GM23248 (cell line): ENCODE measurements at regions not wholly inside any gene's neighbourhood (a gene's known extent, or its start where the extent isn't known, plus 50 kb on each side); places are given as distances from the start of the nearest gene placed in this dataset.

ENCODE experiments used
- EZH2 ChIP-seq: fragments of 200-600 bp; sonication (generic); IDR thresholded peaks from 2 replicates; pipeline ENCODE4 v1.6.1; 2018; ENCODE audit warnings: antibody characterized with exemption, mild to moderate bottlenecking; ENCODE audit not compliant: insufficient read depth, poor library complexity, severe bottlenecking
- EZH2phosphoT487 ChIP-seq: fragments of 200-600 bp; sonication (generic); IDR thresholded peaks from 2 replicates; pipeline ENCODE4 v1.6.1; 2018; ENCODE audit warnings: antibody characterized with exemption, moderate library complexity, mild to moderate bottlenecking, low read depth; ENCODE audit not compliant: insufficient read depth

DNA sequence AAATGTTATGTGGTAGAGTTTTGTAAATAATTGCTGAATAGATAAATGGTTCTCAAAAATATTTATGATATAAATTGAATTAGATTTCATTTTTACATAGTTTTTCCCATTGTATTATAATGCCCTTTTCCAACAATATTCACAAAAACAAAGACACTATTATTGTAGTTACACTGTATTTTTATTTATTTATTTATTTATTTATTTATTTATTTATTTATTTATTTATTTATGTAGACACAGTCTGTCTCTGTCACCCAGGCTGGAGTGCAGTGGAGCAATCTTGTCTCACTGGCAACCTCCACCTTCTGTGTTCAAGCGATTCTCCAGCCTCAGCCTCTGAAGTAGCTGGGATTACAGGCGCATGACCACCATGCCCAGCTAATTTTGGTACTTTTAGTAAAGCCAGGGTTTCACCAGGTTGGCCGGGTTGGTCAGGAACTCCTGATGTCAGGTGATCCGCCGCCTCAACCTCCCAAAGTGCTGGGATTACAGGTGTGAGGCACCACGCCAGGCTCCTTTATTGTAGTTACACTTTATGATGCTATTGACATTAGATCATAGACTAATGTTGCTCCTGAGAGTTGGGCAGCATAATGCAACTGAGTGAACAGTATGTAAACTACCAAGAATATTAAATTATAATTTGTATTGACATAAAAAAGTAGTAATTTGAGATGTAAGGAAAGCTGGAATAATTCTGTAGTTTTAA is 1430.0 kb upstream of the PRMT6 start:
- TF ChIP-seq EZH2: no peak
- no peak for TF ChIP-seq EZH2phosphoT487
